Right atrium auricular region (tissue), 2 donors: ENCODE measurements at regions not wholly inside any gene's neighbourhood (a gene's known extent, or its start where the extent isn't known, plus 50 kb on each side); places are given as distances from the start of the nearest gene placed in this dataset.

Source experiments
- DNase-seq: peaks from one replicate; pipeline ENCODE4 v3.0.0-alpha.2; 2019; ENCODE audit warnings: low spot score
- H3K27ac ChIP-seq, 2 donors: fragments of 200-600 bp; sonication (generic); 1 replicate in 1 of 2; 2 replicates in 1 of 2; pipeline ENCODE4 v1.5.1; 2016 to 2019
- H3K27me3 ChIP-seq, 2 donors: fragments of 200-600 bp; sonication (generic); one replicate each; pipeline versions ENCODE4 v1.5.1 to v1.6.0; 2017 to 2019
- H3K36me3 ChIP-seq: fragments of 200-600 bp; sonication (generic); one replicate; pipeline ENCODE4 v1.5.1; 2016
- H3K4me1 ChIP-seq, 2 donors: fragments of 200-600 bp; sonication (generic); one replicate each; pipeline versions ENCODE4 v1.5.1 to v1.6.0; 2017 to 2019
- H3K4me3 ChIP-seq, 2 donors: fragments of 200-600 bp; sonication (generic); 1 replicate in 1 of 2; 2 replicates in 1 of 2; pipeline ENCODE4 v1.5.1; 2017 to 2019; ENCODE audit warnings: mild to moderate bottlenecking in 1 of 2, moderate library complexity in 1 of 2
- H3K9me3 ChIP-seq, 2 donors: fragments of 200-600 bp; sonication (generic); one replicate each; pipeline ENCODE4 v1.5.1; 2019
- TF ChIP-seq, protein P1 (sequence below), 2 donors: fragments of 200-600 bp; sonication (generic); IDR thresholded peaks; one replicate each; pipeline ENCODE4 v1.5.1; 2019; ENCODE audit warnings: antibody characterized with exemption in 2 of 2

- Histone ChIP-seq H3K4me1 (no peaks in the 10 kb centered on the region), H3K9me3 (peaks cover 0 to 9% of the 10 kb centered on the region in 2 donors), H3K36me3 (no peaks in the 10 kb centered on the region), H3K27me3 (no peaks in the 10 kb centered on the region), H3K27ac (no peak overlapping the region), H3K4me3 (no peak overlapping the region)
- TF ChIP-seq, protein P1, sequence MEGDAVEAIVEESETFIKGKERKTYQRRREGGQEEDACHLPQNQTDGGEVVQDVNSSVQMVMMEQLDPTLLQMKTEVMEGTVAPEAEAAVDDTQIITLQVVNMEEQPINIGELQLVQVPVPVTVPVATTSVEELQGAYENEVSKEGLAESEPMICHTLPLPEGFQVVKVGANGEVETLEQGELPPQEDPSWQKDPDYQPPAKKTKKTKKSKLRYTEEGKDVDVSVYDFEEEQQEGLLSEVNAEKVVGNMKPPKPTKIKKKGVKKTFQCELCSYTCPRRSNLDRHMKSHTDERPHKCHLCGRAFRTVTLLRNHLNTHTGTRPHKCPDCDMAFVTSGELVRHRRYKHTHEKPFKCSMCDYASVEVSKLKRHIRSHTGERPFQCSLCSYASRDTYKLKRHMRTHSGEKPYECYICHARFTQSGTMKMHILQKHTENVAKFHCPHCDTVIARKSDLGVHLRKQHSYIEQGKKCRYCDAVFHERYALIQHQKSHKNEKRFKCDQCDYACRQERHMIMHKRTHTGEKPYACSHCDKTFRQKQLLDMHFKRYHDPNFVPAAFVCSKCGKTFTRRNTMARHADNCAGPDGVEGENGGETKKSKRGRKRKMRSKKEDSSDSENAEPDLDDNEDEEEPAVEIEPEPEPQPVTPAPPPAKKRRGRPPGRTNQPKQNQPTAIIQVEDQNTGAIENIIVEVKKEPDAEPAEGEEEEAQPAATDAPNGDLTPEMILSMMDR (IDR thresholded peaks at IDR 0.05), result no peak
- DNase-seq, result no peak
Observed at GRCh38 chr10:118513174-118513573, 82.3 kb downstream of the PRLHR start.

- no peaks in the 10 kb centered on the region for H3K9me3 ChIP-seq
- no peak overlapping the region for H3K27ac ChIP-seq
- no peaks in the 10 kb centered on the region for H3K4me1 ChIP-seq
- no peak overlapping the region for H3K4me3 ChIP-seq
- no peaks in the 10 kb centered on the region for H3K36me3 ChIP-seq
- TF ChIP-seq, protein P1 (IDR thresholded peaks at IDR 0.05), result no peak
- H3K27me3 ChIP-seq, result no peaks in the 10 kb centered on the region
- no peak for DNase-seq
Observed at GRCh38 chr10:118511711-118512110, 83.7 kb downstream of the PRLHR start.

GRCh38 chr10:118508863-118509262, 86.6 kb downstream of the PRLHR start:
- no peak for DNase-seq
- Histone ChIP-seq H3K27me3 (no peaks in the 10 kb centered on the region), H3K27ac (no peak overlapping the region), H3K36me3 (no peaks in the 10 kb centered on the region), H3K4me3 (no peak overlapping the region), H3K9me3 (no peaks in the 10 kb centered on the region), H3K4me1 (no peaks in the 10 kb centered on the region)
- TF ChIP-seq, protein P1 (IDR thresholded peaks at IDR 0.05), result no peak

DNA sequence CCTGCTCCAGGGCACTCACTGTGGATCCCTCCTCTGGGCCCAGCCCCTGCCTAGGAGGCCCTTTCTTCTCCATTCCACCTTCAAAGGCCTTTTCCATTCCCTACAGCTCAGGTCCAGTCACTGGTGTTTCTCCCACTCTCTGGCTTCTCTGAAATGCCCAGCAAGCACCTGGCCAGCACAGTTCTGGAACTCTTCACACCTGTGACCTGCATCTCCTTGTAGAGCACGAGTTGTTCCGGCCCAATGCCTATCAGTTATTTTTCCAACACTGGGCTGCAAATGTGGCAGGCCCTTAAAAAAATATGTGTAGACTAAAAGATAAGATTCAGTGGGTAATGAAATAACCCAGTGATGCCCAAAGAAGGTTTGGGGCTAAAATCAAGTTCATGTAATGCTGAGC, 87.1 kb downstream of the PRLHR start:
- H3K4me1 ChIP-seq, result no peaks in the 10 kb centered on the region
- H3K27me3 ChIP-seq, result no peaks in the 10 kb centered on the region
- no peaks in the 10 kb centered on the region for H3K36me3 ChIP-seq
- no peaks in the 10 kb centered on the region for H3K9me3 ChIP-seq
- TF ChIP-seq, protein P1 (IDR thresholded peaks at IDR 0.05), result no peak
- H3K27ac ChIP-seq, result no peak overlapping the region
- DNase-seq, result no peak
- H3K4me3 ChIP-seq, result no peak overlapping the region

DNA sequence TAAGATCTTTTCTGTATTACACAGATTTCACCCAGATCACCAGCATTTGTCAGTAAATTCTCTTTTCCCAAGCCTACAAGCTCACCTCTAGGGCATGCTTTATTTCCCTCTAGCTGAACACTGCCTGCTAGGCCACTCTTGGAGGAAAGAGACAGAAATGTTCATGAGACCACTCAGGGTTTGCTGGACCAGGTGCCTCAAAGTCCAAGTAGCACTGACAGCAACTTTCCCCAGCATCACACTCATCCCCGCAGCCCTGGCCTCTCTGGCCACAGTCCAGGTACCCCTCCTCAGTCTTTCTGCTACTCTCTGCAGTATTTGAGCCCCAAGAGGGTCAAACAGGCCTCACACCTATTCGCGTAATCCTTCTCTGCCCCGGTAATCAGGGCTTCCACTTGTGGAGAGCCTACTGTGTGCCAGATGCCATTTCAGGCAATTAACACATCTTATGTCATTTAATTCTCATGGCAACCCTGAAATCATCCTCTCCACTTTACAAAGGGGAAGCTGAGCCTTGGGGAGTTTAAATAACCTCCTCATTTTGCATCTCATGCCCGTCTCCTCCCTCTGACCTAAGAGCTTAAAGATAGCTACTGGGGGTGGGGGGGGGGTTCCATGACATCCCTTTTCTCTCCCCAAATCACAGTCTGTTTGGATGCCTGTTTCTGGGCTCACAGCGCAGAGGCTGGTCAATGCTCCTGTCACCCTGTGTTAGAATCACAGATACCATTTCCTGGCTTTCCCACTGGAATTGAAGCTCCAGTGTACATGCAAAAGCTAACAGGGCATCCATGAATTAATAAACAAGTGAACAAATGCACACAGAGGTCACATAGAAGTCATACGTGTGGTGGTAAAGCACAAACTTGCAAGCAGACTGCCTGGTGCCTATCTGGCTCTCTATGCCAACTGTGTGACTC, 88.5 kb downstream of the PRLHR start:
- H3K9me3 ChIP-seq, result no peaks in the 10 kb centered on the region
- no peaks in the 10 kb centered on the region for H3K36me3 ChIP-seq
- no peak for DNase-seq
- no peak overlapping the region for H3K27ac ChIP-seq
- no peaks in the 10 kb centered on the region for H3K4me1 ChIP-seq
- no peak overlapping the region for H3K4me3 ChIP-seq
- TF ChIP-seq, protein P1 (IDR thresholded peaks at IDR 0.05), result no peak
- no peaks in the 10 kb centered on the region for H3K27me3 ChIP-seq
